HEK293 (cell line): ENCODE measurements at regions not wholly inside any gene's neighbourhood (a gene's known extent, or its start where the extent isn't known, plus 50 kb on each side); places are given as distances from the start of the nearest gene placed in this dataset.

Experiments
- CTCF ChIP-seq: fragments of 450-650 bp; formaldehyde crosslinking; IDR thresholded peaks from 2 replicates; pipeline ENCODE4 v1.5.1; 2016; ENCODE audit warnings: missing biosample characterization, missing genetic modification characterization
- WT1 ChIP-seq: fragments of 450-650 bp; formaldehyde crosslinking; IDR thresholded peaks from 2 replicates; pipeline ENCODE4 v1.5.1; 2016; ENCODE audit warnings: missing biosample characterization, missing genetic modification characterization
- YY1 ChIP-seq: fragments of 450-650 bp; formaldehyde crosslinking; IDR thresholded peaks from 2 replicates; pipeline ENCODE4 v1.5.1; 2018; ENCODE audit warnings: missing biosample characterization, missing genetic modification characterization
- ZFP3 ChIP-seq: fragments of 450-650 bp; formaldehyde crosslinking; IDR thresholded peaks from 2 replicates; pipeline ENCODE4 v1.5.1; 2016; ENCODE audit warnings: low read depth, missing biosample characterization, missing genetic modification characterization
- ZNF140 ChIP-seq: fragments of 450-650 bp; formaldehyde crosslinking; IDR thresholded peaks from 2 replicates; pipeline ENCODE4 v1.5.1; 2016; ENCODE audit warnings: missing biosample characterization, missing genetic modification characterization
- ZNF664 ChIP-seq: fragments of 450-650 bp; formaldehyde crosslinking; IDR thresholded peaks from 2 replicates; pipeline ENCODE4 v1.5.1; 2016; ENCODE audit warnings: missing biosample characterization, missing genetic modification characterization
- ZNF792 ChIP-seq: fragments of 450-650 bp; formaldehyde crosslinking; IDR thresholded peaks from 2 replicates; pipeline ENCODE4 v1.5.1; 2016; ENCODE audit warnings: missing biosample characterization, missing genetic modification characterization

GRCh38 chr3:147493666-147494065 lies 84.5 kb downstream of the ZIC1 start:
- TF ChIP-seq ZFP3 (tag by site-specific recombination) (no peak), CTCF (no peak), WT1 (tag by site-specific recombination) (no peak), ZNF140 (no peak), YY1 (tag by site-specific recombination) (no peak), ZNF664 (tag by site-specific recombination) (no peak), ZNF792 (tag by site-specific recombination) (no peak)
